GM12878 (cell line): ENCODE measurements at regions not wholly inside any gene's neighbourhood (a gene's known extent, or its start where the extent isn't known, plus 50 kb on each side); places are given as distances from the start of the nearest gene placed in this dataset.

Experiments used
- CHD2 ChIP-seq: IDR thresholded peaks from 2 replicates; pipeline ENCODE4 v1.6.1; 2011; ENCODE audit warnings: low read depth, low read length, improper control_type of control experiment, borderline replicate concordance
- DPF2 ChIP-seq: fragments of 450-650 bp; IDR thresholded peaks from 2 replicates; pipeline ENCODE4 v1.6.1; 2017; ENCODE audit warnings: mild to moderate bottlenecking
- EZH2 ChIP-seq: IDR thresholded peaks from 2 replicates; pipeline ENCODE4 v1.6.1; 2012; ENCODE audit warnings: low read depth, mild to moderate bottlenecking, control low read depth, inconsistent platforms, low read length, borderline replicate concordance; ENCODE audit not compliant: control insufficient read depth
- HDAC6 ChIP-seq: fragments of 200-600 bp; sonication (generic); IDR thresholded peaks from one replicate; pipeline ENCODE4 v1.8.0; 2017; ENCODE audit warnings: antibody characterized with exemption; ENCODE audit not compliant: unreplicated experiment
- MXI1 ChIP-seq: fragments of 150-350 bp; IDR thresholded peaks from 2 replicates; pipeline ENCODE4 v1.6.1; 2011; ENCODE audit warnings: low read depth, mild to moderate bottlenecking, inconsistent platforms, low read length, improper control_type of control experiment
- MYC ChIP-seq: IDR thresholded peaks from 2 replicates; pipeline ENCODE4 v1.6.1; 2011; ENCODE audit warnings: mild to moderate bottlenecking, low read length, moderate library complexity, inconsistent platforms; ENCODE audit not compliant: insufficient read depth, insufficient replicate concordance, insufficient read length, severe bottlenecking
- NFYB ChIP-seq: IDR thresholded peaks from 2 replicates; pipeline ENCODE4 v1.6.1; 2011; ENCODE audit warnings: low read depth, mild to moderate bottlenecking, low read length, improper control_type of control experiment, moderate library complexity; ENCODE audit not compliant: insufficient read depth
- RAD21 ChIP-seq: IDR thresholded peaks from 2 replicates; pipeline ENCODE4 v1.6.1; 2011; ENCODE audit warnings: mild to moderate bottlenecking, low read depth, low read length, moderate library complexity; ENCODE audit not compliant: insufficient read depth
- TAF1 ChIP-seq: IDR thresholded peaks from 2 replicates; pipeline ENCODE4 v1.6.1; 2011; ENCODE audit warnings: mild to moderate bottlenecking, low read depth, low read length, borderline replicate concordance
- TF ChIP-seq, protein P1 (sequence below), 3 experiments: IDR thresholded peaks in 2 of 3; conservative IDR thresholded peaks in 1 of 3; 2 replicates each; pipeline ENCODE4 v1.5.1; 2011; ENCODE audit warnings: low read depth in 3 of 3, low read length in 3 of 3, mild to moderate bottlenecking in 3 of 3, control low read depth in 2 of 3, moderate library complexity in 2 of 3, inconsistent platforms in 1 of 3, mixed read lengths in 1 of 3; ENCODE audit not compliant: control insufficient read depth in 2 of 3, insufficient read depth in 1 of 3; ENCODE audit errors: extremely low read depth in 1 of 3

- TF ChIP-seq NFYB (no peak), EZH2 (no peak), HDAC6 (no peak), CHD2 (no peak), TAF1 (no peak), MXI1 (no peak), MYC (no peak), DPF2 (no peak), RAD21 (no peak)
- TF ChIP-seq, protein P1, sequence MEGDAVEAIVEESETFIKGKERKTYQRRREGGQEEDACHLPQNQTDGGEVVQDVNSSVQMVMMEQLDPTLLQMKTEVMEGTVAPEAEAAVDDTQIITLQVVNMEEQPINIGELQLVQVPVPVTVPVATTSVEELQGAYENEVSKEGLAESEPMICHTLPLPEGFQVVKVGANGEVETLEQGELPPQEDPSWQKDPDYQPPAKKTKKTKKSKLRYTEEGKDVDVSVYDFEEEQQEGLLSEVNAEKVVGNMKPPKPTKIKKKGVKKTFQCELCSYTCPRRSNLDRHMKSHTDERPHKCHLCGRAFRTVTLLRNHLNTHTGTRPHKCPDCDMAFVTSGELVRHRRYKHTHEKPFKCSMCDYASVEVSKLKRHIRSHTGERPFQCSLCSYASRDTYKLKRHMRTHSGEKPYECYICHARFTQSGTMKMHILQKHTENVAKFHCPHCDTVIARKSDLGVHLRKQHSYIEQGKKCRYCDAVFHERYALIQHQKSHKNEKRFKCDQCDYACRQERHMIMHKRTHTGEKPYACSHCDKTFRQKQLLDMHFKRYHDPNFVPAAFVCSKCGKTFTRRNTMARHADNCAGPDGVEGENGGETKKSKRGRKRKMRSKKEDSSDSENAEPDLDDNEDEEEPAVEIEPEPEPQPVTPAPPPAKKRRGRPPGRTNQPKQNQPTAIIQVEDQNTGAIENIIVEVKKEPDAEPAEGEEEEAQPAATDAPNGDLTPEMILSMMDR (IDR thresholded peaks at IDR 0.05 in 2 of 3, conservative IDR thresholded peaks at IDR 0.05 in 1 of 3; ENCODE audit: control insufficient read depth in 2 of 3, extremely low read depth in 1 of 3, insufficient read depth in 1 of 3, low read depth in 3 of 3, low read length in 3 of 3), result no peak
Measured at GRCh38 chr14:84253326-84253725, 1276.6 kb upstream of the FLRT2 start.
